ENCODE measurements at regions not wholly inside any gene's neighbourhood (a gene's known extent, or its start where the extent isn't known, plus 50 kb on each side); places are given as distances from the start of the nearest gene placed in this dataset.

DNA sequence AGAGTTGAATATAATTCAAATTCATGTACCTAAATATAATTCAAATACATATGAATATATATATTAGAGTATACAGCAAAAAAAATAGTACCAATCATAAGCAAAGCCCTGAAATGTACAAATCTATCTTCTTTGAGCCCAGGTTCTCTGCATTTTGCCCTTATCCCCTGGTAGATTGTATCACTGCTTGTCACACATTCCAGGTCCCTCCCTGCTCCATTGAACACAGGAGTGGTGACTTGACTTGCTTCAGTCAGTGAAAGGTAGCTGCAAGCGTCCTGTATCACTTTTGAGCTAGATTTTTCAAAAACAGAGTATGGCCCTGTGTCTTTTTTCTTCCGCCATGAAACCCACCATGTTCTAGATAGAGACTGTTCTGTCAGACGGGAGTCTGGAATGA is 369.4 kb downstream of the LIG4 start:
- no peak for TF ChIP-seq POLR2A (IDR thresholded peaks at IDR 0.05)
- TF ChIP-seq, protein P1, sequence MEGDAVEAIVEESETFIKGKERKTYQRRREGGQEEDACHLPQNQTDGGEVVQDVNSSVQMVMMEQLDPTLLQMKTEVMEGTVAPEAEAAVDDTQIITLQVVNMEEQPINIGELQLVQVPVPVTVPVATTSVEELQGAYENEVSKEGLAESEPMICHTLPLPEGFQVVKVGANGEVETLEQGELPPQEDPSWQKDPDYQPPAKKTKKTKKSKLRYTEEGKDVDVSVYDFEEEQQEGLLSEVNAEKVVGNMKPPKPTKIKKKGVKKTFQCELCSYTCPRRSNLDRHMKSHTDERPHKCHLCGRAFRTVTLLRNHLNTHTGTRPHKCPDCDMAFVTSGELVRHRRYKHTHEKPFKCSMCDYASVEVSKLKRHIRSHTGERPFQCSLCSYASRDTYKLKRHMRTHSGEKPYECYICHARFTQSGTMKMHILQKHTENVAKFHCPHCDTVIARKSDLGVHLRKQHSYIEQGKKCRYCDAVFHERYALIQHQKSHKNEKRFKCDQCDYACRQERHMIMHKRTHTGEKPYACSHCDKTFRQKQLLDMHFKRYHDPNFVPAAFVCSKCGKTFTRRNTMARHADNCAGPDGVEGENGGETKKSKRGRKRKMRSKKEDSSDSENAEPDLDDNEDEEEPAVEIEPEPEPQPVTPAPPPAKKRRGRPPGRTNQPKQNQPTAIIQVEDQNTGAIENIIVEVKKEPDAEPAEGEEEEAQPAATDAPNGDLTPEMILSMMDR (IDR thresholded peaks at IDR 0.05) = no peak
